NCI-H1092 (cell line): ENCODE measurements at regions not wholly inside any gene's neighbourhood (a gene's known extent, or its start where the extent isn't known, plus 50 kb on each side); places are given as distances from the start of the nearest gene placed in this dataset.

Source experiments
- DNase-seq: peaks from one replicate; lab custom pipeline; 2025; lab: John Stamatoyannopoulos, UW

DNA sequence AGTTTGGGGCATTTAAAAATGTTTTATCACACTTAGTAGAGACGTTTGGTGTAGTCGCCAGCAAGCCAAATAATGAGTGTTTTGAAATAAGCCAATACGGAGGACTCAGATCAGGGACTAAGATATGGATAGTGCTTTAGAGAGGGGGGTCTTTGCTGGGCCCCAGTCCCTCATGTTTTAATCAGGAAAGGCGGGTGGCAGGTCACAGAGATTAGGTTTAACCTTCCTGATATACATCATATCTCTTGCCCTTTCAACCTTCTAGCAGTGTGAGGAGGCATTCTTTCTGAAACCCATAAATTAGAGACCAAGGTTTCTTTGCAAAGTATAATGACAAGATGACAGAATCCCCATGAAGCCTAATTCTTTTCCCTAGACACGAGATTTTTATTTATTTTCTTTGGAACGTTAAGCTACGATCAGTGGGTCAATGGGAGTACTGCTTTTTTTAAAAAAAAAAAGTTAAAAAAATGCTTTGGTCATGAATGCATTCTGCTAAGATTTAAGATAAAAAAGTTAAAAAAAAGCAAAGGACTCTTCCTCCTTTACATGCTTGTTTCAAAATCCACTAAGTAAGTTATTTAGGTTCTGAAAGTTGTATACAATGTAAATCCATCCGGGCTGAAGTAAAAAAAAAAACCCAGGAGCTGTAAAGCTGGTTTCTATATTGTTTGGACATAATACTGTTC is 572.1 kb upstream of the SALL1 start:
- DNase-seq, result no peak

DNA sequence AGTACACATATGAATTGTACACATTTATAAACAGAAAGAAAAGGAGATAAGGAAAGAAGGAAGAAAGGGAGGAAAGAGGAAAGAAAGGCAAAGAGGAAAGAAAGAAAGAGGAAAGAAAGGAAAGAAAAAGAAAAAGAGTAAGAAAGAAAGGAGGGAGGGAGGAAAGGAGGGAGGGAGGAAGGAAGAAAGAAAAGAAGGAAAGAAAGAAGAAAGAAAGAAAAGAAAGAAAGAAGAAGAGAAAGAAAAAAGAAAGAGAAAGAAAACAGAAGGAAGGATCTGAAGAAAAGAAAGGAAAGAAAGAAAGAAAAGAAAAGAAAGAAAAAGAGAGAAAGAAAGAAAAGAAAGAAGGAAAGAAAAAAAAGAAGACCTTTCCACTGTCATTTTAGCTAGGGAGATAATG is 571.4 kb upstream of the SALL1 start:
- DNase-seq, result no peak

DNA sequence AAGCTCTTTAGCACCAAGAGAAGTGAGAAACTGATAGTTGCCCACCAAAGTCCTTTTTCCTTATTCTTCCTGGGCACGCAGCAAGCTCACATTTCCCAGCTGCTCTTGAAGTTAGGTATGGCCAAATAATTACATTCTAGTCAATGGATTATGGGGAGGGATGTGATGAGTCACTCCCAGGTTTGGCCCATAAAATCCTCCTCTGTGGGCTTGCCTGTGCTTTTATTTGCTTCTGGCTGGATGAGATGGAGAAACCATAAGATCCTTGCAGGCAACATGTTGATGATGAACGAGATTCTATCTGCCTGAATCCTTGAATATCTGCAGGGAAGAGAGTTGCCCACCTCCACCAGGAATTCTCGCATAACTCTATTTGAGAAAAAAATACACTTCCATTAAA is 568.3 kb upstream of the SALL1 start:
- DNase-seq, result no peak

DNA sequence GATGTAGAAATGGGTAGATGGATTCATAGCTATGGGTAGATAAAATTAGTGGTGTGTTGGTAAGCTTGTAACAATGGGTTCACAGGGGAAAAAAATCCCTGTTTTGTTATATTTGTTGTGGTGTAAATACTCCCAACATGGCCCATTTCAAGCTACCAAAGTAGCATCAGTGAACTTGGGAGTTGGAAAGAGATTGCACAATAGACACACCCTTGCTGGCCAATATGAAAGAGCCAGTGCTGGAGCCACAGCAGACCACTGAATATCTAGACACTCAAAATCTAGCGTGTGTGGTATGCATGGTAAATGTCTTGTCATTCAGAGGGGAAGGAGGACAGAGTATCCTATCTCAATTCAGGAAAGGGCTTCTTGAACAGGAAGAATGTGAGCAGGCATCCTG is 565.1 kb upstream of the SALL1 start:
- no peak for DNase-seq

DNA sequence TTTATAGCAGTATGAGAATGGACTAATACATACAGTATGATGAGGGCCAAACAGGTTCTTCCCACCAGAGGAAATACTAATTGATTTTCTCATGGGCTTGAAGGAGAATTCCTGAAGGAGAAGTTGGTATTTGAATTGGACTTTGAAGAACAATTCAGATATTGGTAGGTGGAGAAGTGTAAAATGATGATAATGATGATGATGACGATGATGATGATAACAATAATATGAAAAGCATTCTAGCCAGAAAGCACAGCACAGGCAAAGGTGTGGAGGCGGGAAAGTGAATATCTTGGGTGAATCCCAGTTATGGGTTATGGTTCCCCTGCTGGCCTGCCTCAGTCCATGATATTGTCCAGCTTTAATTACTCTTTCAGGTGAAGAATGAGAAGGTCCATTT is 562.4 kb upstream of the SALL1 start:
- no peak for DNase-seq

DNA sequence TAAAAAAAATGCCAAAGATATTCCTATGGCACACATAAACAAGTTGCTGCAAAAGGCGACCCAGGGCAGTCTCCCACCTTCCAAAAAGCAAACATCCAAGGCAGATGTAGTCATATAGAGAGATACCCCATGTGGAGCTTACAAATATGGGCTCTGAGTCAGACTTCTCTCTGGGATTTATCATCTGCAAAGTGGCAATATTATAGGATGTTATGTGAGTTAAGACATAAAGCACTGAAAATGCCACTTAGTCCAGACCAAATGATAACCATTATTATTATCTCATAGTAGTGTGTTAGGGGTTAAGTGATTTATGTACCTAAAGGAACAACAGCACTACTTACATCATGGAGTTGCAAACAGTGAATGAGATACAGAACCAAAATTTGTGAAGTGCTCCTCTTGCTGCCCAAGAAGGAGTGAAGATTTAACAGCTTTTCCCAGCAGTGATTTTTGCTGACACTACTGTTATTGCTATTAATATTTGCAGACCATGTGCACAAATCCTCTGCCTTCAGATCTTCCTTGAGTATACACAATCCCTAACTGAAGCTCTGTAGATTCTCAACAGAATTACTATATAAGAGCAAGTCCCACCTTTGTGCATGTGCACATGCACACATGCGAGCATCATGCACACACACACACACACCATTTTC is 560.0 kb upstream of the SALL1 start:
- DNase-seq, result no peak

DNA sequence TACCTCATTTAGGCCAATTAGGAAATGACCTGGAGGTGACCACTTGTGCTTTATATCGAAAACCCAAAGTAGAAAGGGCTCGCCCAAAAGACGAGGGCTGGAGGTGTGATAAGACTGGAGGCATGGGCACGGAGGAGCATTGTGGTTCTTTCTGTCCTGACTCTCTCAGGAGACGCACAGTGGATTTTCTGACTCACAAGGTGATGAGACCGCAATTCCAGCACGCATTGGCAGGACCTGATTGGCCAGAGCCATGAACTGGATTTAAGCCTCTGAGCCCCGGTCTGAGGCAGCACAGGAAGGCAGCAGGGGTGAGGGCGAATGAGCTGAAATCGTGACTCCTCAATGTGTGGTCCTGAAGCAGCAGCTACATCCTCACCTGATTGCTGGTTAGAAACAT is 559.1 kb upstream of the SALL1 start:
- no peak for DNase-seq

DNA sequence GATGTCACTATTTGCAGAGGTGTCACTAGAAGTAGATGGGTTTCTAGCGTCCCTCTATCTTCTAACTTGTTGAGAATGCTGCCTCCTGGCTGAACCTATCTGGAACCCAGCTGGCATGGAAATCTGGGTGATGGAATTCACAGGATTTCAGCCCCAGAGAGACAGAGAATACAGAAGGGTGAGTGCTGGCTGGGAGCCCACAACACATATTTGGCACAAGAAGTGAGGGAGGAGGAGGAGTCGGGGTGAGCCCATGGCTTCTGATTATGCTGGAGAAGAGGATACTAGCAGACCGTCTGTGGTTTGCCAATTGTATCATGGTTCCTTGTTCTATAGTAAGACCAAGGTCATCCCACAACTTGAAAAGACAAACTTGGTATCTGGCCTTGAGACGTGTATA is 557.8 kb upstream of the SALL1 start:
- DNase-seq, result no peak

DNA sequence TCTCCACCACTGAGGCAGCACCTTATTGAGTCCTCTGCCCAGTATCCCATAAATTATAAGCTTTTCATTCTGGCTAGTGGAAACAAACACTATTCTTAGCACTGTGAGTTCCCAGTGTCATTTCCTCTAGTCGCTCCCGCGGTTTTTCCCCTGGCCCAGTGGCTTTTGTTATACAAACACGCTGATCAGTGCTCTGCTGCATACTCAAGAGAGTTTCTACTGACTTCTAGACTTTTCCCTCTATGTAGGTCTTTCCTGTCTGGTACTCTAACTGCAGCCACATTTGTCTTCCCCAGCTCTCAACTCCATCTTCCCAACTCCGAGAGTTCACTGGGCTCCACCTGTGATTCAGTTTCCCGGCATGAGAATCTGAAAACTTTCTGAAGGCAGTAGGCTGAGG is 556.6 kb upstream of the SALL1 start:
- DNase-seq, result no peak

DNA sequence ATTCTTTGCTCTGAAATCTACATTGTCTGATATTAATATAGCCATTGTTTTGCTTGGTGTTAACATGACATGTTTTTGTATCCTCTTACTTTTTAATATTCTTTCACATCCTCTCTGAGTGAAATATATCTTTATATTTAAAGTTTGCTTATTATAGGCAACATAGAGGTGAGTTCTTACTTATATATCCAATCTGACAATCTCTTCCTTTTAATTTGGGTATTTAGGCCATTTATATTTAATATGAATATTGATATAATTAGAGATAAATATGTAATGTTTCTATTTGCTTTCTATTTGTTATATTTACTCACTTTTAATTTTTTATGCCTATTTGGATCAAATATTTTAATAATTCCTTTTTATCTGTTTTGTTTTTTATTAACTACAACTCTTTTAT is 554.1 kb upstream of the SALL1 start:
- DNase-seq, result no peak

DNA sequence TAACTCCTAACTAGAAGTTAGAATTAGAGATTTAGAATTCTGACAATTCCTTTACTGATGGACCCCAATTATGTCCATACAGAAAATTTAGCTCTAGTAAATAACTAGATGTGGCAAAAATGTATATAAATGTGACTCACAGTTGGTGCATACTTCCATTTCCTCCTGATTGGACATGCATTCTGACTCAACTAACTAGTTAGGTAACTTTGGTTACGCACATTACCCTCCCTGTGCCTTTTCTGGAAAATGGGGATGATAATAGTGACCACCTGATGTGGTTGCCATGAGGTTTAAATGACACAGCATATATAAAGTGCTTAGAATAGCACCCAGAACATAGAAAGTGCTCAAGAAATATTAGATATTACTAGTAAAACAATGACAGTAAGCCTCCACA is 550.0 kb upstream of the SALL1 start:
- DNase-seq, result no peak

DNA sequence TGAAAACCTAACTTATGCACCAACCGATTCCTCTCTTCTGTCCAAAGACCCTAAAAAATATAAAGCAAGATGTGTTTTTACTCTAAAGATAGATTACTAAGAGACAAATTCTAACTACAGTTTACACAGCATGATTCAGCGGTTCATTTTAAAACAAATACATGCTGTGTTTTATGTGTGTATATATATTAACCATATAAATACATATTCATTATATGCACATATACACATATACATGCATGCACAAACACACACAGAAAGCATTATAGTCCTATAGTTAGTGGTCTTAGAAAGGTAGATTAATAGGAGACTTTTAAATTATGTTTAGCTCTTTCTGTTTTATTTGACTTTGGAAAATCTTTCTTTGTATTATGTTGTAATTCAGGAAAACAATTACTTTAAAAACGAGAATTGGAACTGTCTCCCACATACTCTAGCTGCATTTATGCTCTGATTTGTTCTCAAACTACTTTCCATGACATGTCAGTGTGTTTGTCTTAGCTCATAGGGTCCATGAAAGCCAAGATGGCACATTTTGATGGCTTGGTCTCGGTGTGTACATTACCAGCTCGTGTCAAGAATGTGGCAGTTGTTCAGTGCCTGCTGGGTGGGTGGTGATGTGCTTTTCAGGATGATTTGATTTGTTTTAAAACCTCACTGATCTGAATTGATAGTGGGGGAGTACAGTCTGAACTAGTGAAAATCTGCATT is 548.8 kb upstream of the SALL1 start:
- DNase-seq, result no peak

DNA sequence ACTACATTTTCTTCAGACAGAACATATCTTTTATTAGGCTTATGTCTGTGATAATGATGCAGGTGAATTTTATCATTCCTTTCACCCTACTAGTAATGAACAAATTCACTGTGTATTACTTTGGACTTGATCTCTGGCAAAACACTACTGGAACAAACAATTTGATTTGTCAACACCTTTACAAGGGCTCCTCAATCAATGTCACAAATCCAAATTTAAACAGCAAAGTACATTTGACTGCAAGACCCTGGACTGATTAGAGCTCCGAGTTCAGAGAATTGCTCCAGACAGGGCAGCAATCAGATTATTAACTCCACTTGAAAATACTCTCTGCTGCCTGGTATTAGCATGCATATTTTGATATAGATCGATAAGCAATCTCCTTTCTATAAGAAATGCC is 547.6 kb upstream of the SALL1 start:
- DNase-seq, result no peak

DNA sequence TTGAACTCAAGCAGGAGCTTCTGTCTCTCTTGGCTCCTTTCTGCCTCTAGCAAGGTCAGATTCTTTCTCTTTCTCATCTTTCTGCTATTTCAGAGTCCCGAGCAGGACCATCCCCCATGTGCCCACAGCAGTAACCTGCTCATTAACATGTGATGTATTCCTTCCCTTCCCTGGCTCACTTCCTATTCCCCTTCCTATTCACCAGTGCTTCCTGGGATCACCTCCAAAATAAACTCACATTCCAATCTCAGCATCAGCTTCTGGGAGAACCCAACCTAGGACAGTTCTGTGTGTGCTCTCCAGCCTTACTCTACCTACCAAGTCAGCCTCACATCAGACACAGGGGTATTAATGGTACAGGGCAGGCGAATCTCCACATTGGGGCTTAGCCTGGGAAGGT is 546.4 kb upstream of the SALL1 start:
- no peak for DNase-seq

DNA sequence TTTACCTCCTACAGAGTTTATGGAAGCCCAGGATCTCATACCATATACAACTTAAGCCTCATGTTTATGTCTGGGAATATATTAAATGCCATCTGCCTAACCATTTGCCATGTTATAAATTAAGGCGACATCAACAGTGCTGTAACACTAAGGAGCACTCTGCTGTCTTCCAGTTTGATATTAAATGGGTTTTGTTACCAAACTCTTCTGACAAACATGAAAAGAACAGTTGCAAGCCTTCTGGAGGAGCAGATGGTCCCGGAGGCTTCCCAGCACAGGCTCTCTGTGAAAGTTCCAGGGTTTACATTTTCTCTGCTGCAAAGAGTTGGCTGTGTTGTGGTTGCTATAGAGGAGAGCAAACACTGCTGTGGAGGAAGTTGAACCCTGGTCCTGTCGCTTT is 545.3 kb upstream of the SALL1 start:
- DNase-seq, result no peak

DNA sequence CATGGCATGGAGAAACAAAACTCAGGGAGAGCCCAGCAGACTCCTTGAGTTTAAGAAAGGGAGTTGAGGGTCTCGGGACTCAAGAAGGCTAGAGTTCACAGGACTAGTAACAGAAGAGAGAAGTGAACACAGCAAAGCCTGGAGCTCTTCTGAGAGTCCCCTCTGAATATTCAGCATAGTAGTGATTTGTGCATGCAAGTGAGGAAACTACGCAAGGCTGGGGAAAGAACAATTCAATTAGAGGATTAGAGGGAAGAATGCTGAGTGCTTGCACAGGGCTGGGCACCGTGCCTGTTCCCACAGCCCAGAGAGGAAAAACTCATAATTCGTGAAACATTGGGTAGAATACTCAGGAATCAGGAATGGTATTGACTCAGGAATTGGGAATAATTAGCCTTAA is 540.0 kb upstream of the SALL1 start:
- DNase-seq, result no peak

DNA sequence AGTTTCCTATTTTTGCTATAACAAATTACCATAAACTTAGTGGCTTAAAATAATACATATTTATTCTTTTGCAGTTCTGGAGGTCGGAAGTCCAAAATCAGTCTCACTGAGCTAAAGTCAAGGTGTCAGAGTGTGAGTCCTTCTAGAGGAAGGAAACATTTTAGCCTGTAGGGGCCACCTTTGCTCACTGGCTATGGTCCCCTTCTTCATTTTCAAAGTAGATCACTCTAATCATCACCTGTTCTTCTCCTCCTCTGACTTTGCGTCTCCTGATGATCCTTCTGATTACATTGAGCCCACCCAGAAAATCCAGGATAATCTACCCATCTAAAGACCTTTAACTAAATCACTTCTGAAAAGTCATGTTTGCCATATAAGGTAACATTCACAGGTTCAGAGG is 534.4 kb upstream of the SALL1 start:
- no peak for DNase-seq

DNA sequence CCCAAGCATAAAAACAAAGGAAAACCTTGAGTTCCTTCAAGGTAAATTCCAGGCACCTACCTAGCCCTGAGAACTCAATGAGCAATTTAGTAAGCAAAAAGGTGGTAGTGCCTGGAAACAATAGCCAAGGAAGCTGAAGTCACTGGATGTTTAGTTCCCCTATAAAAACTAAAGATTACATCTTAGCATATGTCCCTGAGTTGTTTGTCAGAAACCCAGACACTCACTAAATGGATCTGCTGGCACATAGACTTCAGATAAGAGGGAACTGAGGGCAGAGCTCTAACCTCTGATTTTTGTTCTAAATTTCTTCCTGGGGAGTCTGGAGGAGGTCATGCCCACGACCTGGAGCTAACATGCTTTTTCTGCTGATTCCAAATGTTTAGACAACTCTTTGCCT is 532.8 kb upstream of the SALL1 start:
- DNase-seq, result no peak

DNA sequence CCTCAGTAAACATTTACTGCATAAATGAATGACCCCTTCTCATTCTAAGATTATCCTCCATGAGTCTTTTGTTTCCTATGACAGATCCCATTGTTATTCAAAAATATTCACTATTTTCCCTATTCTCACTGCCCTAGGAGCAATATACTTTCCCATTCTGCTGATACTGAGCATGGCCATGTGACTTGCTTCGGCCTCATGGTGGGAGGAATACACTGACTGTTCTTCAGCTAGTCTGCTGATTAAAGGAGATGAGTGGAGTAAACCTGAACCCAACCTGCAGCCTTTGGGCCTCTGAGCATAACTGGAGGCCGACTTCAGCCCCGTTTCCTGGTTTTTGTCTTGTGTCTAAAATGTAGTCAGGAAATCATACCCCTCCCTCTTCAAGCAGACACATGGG is 531.8 kb upstream of the SALL1 start:
- no peak for DNase-seq

DNA sequence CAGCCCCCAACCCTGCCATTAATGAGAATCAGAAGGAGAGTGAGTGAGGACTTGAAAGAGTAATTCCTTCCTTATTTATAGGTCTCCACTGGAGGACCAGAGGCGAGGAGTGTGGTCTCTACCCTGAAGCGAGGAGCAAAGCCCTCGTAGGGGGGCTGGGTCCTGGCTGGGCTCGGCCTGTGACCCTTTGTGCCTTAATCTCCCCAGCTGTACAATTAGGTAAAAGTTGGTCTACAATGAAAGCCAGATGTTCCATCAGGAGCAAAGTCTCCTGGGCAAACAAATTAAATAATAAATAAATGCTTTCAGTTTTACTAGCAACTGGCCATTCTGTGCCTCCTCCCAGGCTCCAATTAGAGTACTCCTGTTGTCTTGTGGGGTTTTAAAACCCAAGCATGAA is 523.5 kb upstream of the SALL1 start:
- no peak for DNase-seq

DNA sequence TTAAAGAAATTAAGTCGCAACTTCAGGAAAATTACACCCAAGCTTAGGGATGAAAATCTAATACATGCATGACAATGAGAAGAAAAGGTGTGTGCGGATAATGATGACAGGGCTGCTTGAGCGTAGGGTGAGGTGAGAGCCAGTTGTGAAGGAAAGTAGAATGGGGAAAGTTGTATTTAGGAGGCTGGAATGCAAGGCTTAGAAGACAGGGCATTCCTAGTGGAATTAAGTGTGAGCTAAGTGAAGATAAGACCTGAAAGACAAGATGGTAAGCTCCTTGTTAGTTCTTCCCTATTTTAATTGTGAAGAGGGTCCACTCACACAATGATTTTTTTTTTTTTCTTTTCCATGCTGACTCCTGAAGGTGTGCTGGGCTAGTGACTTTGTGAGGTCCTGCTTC is 519.5 kb upstream of the SALL1 start:
- DNase-seq, result no peak

DNA sequence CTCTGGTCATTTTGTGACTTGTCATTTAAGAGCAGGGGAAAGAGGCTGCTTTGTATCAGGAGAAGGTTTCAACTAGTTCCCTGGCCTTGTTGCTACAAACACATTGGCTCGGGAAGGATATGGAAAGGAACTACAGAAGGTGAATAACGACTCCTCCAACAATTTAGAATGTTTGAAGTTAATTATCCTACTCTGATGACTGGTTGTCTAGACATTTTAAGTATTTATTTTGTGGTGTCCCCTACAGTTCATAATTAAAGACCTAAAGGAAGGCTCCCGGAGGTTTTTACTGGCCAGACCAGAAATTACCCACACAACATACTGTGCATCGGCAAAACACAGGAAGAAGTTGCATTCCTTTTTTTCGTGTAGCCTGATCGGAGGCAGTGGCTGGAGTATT is 515.8 kb upstream of the SALL1 start:
- DNase-seq, result no peak

DNA sequence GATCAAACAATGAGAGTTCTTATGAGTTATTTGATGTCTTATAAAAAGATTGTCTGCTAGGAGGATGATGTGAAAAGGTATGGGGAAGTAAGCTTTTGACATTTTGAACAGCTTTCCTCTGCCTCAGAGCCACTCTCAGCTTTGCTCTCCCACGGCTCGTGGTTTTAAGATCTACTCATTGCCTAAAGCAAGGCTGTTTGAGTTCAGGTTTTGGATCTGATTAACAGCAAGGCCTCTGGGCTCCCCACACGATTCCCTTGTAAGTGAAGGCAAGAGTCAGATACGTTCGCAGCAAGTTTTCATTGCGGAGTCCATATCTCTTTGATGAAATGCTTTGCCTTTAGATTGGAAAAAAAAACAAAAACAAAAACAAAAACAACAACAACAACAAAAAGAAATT is 515.0 kb upstream of the SALL1 start:
- DNase-seq, result no peak
